OCI-LY7 (cell line): ENCODE measurements at regions not wholly inside any gene's neighbourhood (a gene's known extent, or its start where the extent isn't known, plus 50 kb on each side); places are given as distances from the start of the nearest gene placed in this dataset.

Source experiments
- BruUV-seq: library from RNA; stranded (reverse); fragments of 400-500 nt; replicated peaks from 2 replicates; lab custom pipeline; 2021; lab: Mats Ljungman, UMichigan
- CTCF ChIA-PET: fragments of 300-600 bp; sonication (Branson Sonifier 250); formaldehyde crosslinking; loops from one replicate; lab custom pipeline; 2022; ENCODE audit warnings: antibody characterized with exemption; ENCODE audit not compliant: unreplicated experiment; lab: Charles Lee
- POLR2A ChIA-PET: fragments of 300-600 bp; sonication (Branson Sonifier 250); formaldehyde crosslinking; loops from one replicate; lab custom pipeline; 2022; ENCODE audit warnings: antibody characterized with exemption; lab: Charles Lee
- DNase-seq: peaks from one replicate; pipeline ENCODE4 v3.0.0-alpha.2; 2015; ENCODE audit warnings: low spot score
- H2AFZ ChIP-seq: fragments of 200-600 bp; sonication (generic), shearing (Covaris generic); 2 replicates; pipeline ENCODE4 v1.6.1; 2014; ENCODE audit warnings: mild to moderate bottlenecking, antibody characterized with exemption, low read length, moderate library complexity
- H3K27ac ChIP-seq: fragments of 200-600 bp; sonication (generic); 2 replicates; pipeline ENCODE4 v1.5.1; 2014; ENCODE audit warnings: mixed run types, low read depth, mild to moderate bottlenecking, moderate library complexity, low read length, inconsistent platforms; ENCODE audit not compliant: poor library complexity, severe bottlenecking
- H3K36me3 ChIP-seq: fragments of 200-600 bp; sonication (generic); 2 replicates; pipeline ENCODE4 v1.6.1; 2014; ENCODE audit warnings: mild to moderate bottlenecking, antibody characterized with exemption, low read length, moderate library complexity, mixed read lengths; ENCODE audit not compliant: insufficient read depth
- H3K4me1 ChIP-seq: fragments of 200-600 bp; sonication (generic); 2 replicates; pipeline ENCODE4 v1.5.1; 2014; ENCODE audit warnings: mild to moderate bottlenecking, low read length; ENCODE audit not compliant: insufficient read depth, poor library complexity, severe bottlenecking
- H3K4me2 ChIP-seq: fragments of 200-600 bp; sonication (generic); 2 replicates; pipeline ENCODE4 v1.6.1; 2014; ENCODE audit warnings: mild to moderate bottlenecking, low read length
- H3K4me3 ChIP-seq: fragments of 200-600 bp; sonication (generic); 2 replicates; pipeline ENCODE4 v1.5.1; 2014; ENCODE audit warnings: mild to moderate bottlenecking, low read depth, low read length; ENCODE audit not compliant: poor library complexity, severe bottlenecking
- H3K79me2 ChIP-seq: fragments of 200-600 bp; sonication (generic); 2 replicates; pipeline ENCODE4 v1.6.1; 2016; ENCODE audit warnings: low read depth, mild to moderate bottlenecking, low read length, moderate library complexity, mixed read lengths; ENCODE audit not compliant: insufficient read depth
- H3K9me2 ChIP-seq: fragments of 200-600 bp; sonication (generic); 2 replicates; pipeline ENCODE4 v1.6.1; 2016; ENCODE audit warnings: mild to moderate bottlenecking, low read length, mixed read lengths; ENCODE audit not compliant: insufficient read depth
- H3K9me3 ChIP-seq: fragments of 200-600 bp; sonication (generic); 2 replicates; pipeline ENCODE4 v1.6.1; 2014; ENCODE audit warnings: mild to moderate bottlenecking, mixed run types, low read length, mixed read lengths
- H4K20me1 ChIP-seq: fragments of 200-600 bp; sonication (generic); 2 replicates; pipeline ENCODE4 v1.6.1; 2014; ENCODE audit warnings: mild to moderate bottlenecking, antibody characterized with exemption, low read length, moderate library complexity, mixed read lengths; ENCODE audit not compliant: insufficient read depth
- EZH2phosphoT487 ChIP-seq: fragments of 200-600 bp; sonication (generic); IDR thresholded peaks from 2 replicates; pipeline ENCODE4 v1.6.1; 2018; ENCODE audit warnings: low read depth, borderline replicate concordance, mild to moderate bottlenecking, mixed run types, antibody characterized with exemption, low read length, moderate library complexity, mixed read lengths
- intact Hi-C: fragments of 100-400 bp; cut with micrococcal nuclease; formaldehyde crosslinking; loops from one replicate; pipeline ENCODE4 v1.10.0; 2022; ENCODE audit not compliant: unreplicated experiment
- TF ChIP-seq, protein P1 (sequence below): fragments of 200-600 bp; sonication (generic); conservative IDR thresholded peaks from 2 replicates; pipeline ENCODE4 v1.5.1; 2014; ENCODE audit warnings: mild to moderate bottlenecking, antibody characterized with exemption, low read length, moderate library complexity, mixed read lengths

DNA sequence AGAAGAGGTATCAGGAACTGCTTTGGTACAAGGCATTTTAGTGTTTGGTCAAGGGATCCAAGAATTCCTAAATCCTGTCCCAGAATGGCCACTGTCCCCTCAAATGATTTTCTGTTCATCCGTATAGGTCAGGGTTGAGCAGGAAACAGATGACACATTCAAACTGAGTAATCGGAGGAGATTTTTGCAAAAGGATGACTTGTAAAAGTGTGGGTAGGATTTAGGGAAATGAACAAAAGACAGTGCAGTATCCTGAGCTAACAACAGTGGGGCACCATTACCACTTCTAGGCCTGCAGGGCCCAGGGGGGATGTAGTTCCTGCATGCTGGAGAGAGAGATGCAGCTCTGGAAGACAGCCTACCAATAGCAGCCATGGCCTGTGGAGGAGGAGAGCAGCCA is 290.1 kb downstream of the ZSWIM6 start:
- Histone ChIP-seq H3K79me2 (no peaks in the 10 kb centered on the region), H3K4me2 (no peak overlapping the region), H3K27ac (no peak overlapping the region), H3K4me1 (no peaks in the 10 kb centered on the region), H3K9me2 (no peaks in the 10 kb centered on the region), H2AFZ (no peak overlapping the region), H3K4me3 (no peak overlapping the region), H3K9me3 (no peaks in the 10 kb centered on the region), H3K36me3 (no peaks in the 10 kb centered on the region), H4K20me1 (no peaks in the 10 kb centered on the region)
- TF ChIP-seq EZH2phosphoT487: no peak
- TF ChIP-seq, protein P1, sequence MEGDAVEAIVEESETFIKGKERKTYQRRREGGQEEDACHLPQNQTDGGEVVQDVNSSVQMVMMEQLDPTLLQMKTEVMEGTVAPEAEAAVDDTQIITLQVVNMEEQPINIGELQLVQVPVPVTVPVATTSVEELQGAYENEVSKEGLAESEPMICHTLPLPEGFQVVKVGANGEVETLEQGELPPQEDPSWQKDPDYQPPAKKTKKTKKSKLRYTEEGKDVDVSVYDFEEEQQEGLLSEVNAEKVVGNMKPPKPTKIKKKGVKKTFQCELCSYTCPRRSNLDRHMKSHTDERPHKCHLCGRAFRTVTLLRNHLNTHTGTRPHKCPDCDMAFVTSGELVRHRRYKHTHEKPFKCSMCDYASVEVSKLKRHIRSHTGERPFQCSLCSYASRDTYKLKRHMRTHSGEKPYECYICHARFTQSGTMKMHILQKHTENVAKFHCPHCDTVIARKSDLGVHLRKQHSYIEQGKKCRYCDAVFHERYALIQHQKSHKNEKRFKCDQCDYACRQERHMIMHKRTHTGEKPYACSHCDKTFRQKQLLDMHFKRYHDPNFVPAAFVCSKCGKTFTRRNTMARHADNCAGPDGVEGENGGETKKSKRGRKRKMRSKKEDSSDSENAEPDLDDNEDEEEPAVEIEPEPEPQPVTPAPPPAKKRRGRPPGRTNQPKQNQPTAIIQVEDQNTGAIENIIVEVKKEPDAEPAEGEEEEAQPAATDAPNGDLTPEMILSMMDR: no peak
- no peak for DNase-seq
- POLR2A ChIA-PET: no interaction called here
- intact Hi-C loops: no loop called here
- BruUV-seq: no TSS peak
- CTCF ChIA-PET: interaction anchor here (0.6 kb wide), 1 partner anchor 567 kb away, joined by 3 read pairs; no protein-coding TSS in a partner anchor

DNA sequence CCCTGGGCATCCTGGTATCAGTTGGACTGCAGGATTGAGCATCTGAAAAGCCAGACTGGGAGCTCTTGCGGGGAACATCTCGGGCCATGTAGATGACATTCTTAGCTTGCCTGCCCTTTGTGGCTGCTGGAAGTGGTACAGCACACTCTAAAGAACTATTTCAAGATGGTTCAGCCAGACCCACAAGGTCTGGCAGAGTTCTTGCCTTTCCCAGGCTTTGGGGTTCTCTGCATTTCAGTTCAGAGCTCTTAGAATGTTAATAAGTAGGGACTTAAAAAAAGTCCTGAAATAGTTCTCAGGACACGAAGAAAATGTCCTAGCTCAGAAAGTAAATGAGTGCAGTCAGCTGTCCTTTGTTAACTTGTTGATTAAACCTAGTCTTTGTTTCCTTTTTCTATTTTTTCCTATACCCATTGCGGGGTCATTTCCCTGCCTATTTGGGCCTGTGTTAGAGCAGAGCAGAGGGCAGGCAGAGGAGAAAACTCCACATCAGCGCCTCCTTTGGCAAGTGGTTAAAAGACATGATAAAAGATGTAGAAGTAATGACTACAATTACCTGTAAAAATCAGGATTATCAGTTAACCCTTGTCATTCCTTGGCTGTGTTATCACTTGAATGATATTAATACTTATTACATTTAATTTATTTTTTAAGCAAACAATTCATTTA is 291.5 kb downstream of the ZSWIM6 start:
- no peak overlapping the region for H3K4me2 ChIP-seq
- no TSS peak for BruUV-seq
- ChIA-PET CTCF (no interaction called here), POLR2A (interaction anchor here (0.7 kb wide), 1 partner anchor 120 kb away, joined by 3 read pairs; no protein-coding TSS in a partner anchor)
- no peak overlapping the region for H3K4me3 ChIP-seq
- intact Hi-C loops: no loop called here
- no peaks in the 10 kb centered on the region for H3K4me1 ChIP-seq
- H3K79me2 ChIP-seq: no peaks in the 10 kb centered on the region
- no peak for DNase-seq
- no peak for TF ChIP-seq EZH2phosphoT487
- TF ChIP-seq, protein P1: 0 out of 2 replicates have a peak, but pooled peaks have one; percentile 20
- H3K27ac ChIP-seq: no peak overlapping the region
- H3K9me3 ChIP-seq: no peaks in the 10 kb centered on the region
- no peaks in the 10 kb centered on the region for H4K20me1 ChIP-seq
- no peak overlapping the region for H2AFZ ChIP-seq
- H3K9me2 ChIP-seq: no peaks in the 10 kb centered on the region
- H3K36me3 ChIP-seq: no peaks in the 10 kb centered on the region

GRCh38 chr5:61624553-61625136 is 292.6 kb downstream of the ZSWIM6 start:
- H3K9me2 ChIP-seq: no peaks in the 10 kb centered on the region
- POLR2A ChIA-PET: interaction anchor here (0.6 to 0.9 kb wide), 3 partner anchors 9 to 1197 kb away, joined by 3 read pairs; no protein-coding TSS in a partner anchor
- no TSS peak for BruUV-seq
- H3K27ac ChIP-seq: no peak overlapping the region
- DNase-seq: no peak
- no peak overlapping the region for H2AFZ ChIP-seq
- CTCF ChIA-PET: no interaction called here
- no peaks in the 10 kb centered on the region for H3K4me1 ChIP-seq
- H3K36me3 ChIP-seq: no peaks in the 10 kb centered on the region
- TF ChIP-seq, protein P1: no peak
- no peak for TF ChIP-seq EZH2phosphoT487
- no peaks in the 10 kb centered on the region for H3K9me3 ChIP-seq
- intact Hi-C loops: no loop called here
- H3K79me2 ChIP-seq: no peaks in the 10 kb centered on the region
- H3K4me3 ChIP-seq: no peak overlapping the region
- no peaks in the 10 kb centered on the region for H4K20me1 ChIP-seq
- H3K4me2 ChIP-seq: no peak overlapping the region
